ENCODE measurements at regions not wholly inside any gene's neighbourhood (a gene's known extent, or its start where the extent isn't known, plus 50 kb on each side); places are given as distances from the start of the nearest gene placed in this dataset.

GRCh38 chr13:46953941-46954340 is 57.1 kb upstream of the HTR2A start:
- H2BK120ac ChIP-seq (ENCODE audit: low read depth, low read length), result no peak overlapping the region
- CTCF ChIA-PET, result no interaction called here
- H3K9ac ChIP-seq (ENCODE audit: low read depth, low read length), result no peak overlapping the region
- no peak overlapping the region for H4K91ac ChIP-seq (ENCODE audit: insufficient read depth, low read depth, low read length)
- no peak overlapping the region for H2AK9ac ChIP-seq (replicated peaks; ENCODE audit: low read depth, low read length, poor library complexity)
- no peak overlapping the region for H3K4ac ChIP-seq (ENCODE audit: low read depth, low read length)
- H3K79me1 ChIP-seq (ENCODE audit: low read depth in 1 of 2, low read length in 2 of 2), result no peaks in the 10 kb centered on the region
- no peak for ATAC-seq (ENCODE audit: low read depth)
- H3K36me3 ChIP-seq (ENCODE audit: control insufficient read depth, insufficient read depth, low read length), result no peaks in the 10 kb centered on the region
- H3K18ac ChIP-seq (ENCODE audit: low read depth, low read length), result no peak overlapping the region
- no peaks in the 10 kb centered on the region for H3K9me1 ChIP-seq (ENCODE audit: insufficient read depth, low read length)
- no peak overlapping the region for H4K8ac ChIP-seq (ENCODE audit: low read depth in 2 of 2, low read length in 2 of 2)
- no peak overlapping the region for H2BK20ac ChIP-seq (ENCODE audit: low read depth, low read length)
- H3K56ac ChIP-seq (ENCODE audit: extremely low read depth, insufficient read depth, low read length), result no peak overlapping the region
- H3K4me1 ChIP-seq (ENCODE audit: control insufficient read depth, insufficient read depth, low read length), result no peaks in the 10 kb centered on the region
- in situ Hi-C loops (cut with MboI; ENCODE audit: low sequenced_read_pairs) (no loop called here), dilution Hi-C loops (cut with HindIII; ENCODE audit: low sequenced_read_pairs, unreplicated experiment) (no loop called here), intact Hi-C loops (cut with micrococcal nuclease) (no loop called here)
- no peak overlapping the region for H2BK15ac ChIP-seq (ENCODE audit: low read depth, low read length)
- H4K20me1 ChIP-seq (ENCODE audit: insufficient read depth, low read length), result no peaks in the 10 kb centered on the region
- no peak overlapping the region for H2AFZ ChIP-seq (replicated peaks; ENCODE audit: low read length, poor library complexity)
- no peaks in the 10 kb centered on the region for H3K27me3 ChIP-seq (ENCODE audit: control insufficient read depth, insufficient read depth, low read length)
- no peak for DNase-seq
- H2BK5ac ChIP-seq (ENCODE audit: low read depth, low read length, poor library complexity, severe bottlenecking), result no peak overlapping the region
- POLR2A ChIA-PET (ENCODE audit: unreplicated experiment), result no interaction called here
- H3K4me3 ChIP-seq (ENCODE audit: insufficient read depth, low read depth, low read length), result no peak overlapping the region
- H4K5ac ChIP-seq (ENCODE audit: low read depth, low read length), result no peak overlapping the region
- H3K9me3 ChIP-seq (ENCODE audit: control insufficient read depth, insufficient read depth, low read length), result no peaks in the 10 kb centered on the region
- H3K14ac ChIP-seq (replicated peaks; ENCODE audit: low read depth, low read length), result no peak overlapping the region
- H3K27ac ChIP-seq (ENCODE audit: insufficient read depth, low read length), result no peak overlapping the region
- no peak overlapping the region for H3K4me2 ChIP-seq (ENCODE audit: low read depth, low read length)
- no TSS peak for BruUV-seq (replicated peaks)
- no peak overlapping the region for H3K23ac ChIP-seq (ENCODE audit: low read depth, low read length)
- H2AK5ac ChIP-seq (ENCODE audit: low read depth, low read length), result no peak overlapping the region
- TF ChIP-seq CEBPB (IDR thresholded peaks at IDR 0.05; ENCODE audit: low read depth, low read length) (no peak), SMC3 (IDR thresholded peaks at IDR 0.05; ENCODE audit: low read depth, low read length) (no peak), MAFK (IDR thresholded peaks at IDR 0.05; ENCODE audit: low read depth, low read length) (no peak), RAD21 (IDR thresholded peaks at IDR 0.05; ENCODE audit: low read length) (no peak), CTCF (conservative IDR thresholded peaks at IDR 0.05; ENCODE audit: low read depth, low read length) (no peak), MXI1 (IDR thresholded peaks at IDR 0.05; ENCODE audit: borderline replicate concordance, low read depth, low read length) (no peak), RCOR1 (IDR thresholded peaks at IDR 0.05; ENCODE audit: insufficient replicate concordance, low read length) (no peak), FOS (IDR thresholded peaks at IDR 0.05; ENCODE audit: low read depth, low read length) (no peak), CHD1 (IDR thresholded peaks at IDR 0.05; ENCODE audit: low read depth, low read length) (no peak), USF2 (IDR thresholded peaks at IDR 0.05; ENCODE audit: low read depth, low read length) (no peak), ELK1 (IDR thresholded peaks at IDR 0.05; ENCODE audit: borderline replicate concordance, low read depth, low read length) (no peak), MAZ (IDR thresholded peaks at IDR 0.05; ENCODE audit: borderline replicate concordance, low read depth, low read length) (no peak), RFX5 (IDR thresholded peaks at IDR 0.05; ENCODE audit: low read depth, low read length) (no peak), POLR2A (IDR thresholded peaks at IDR 0.05; ENCODE audit: low read depth, low read length) (no peak), NFE2L2 (IDR thresholded peaks at IDR 0.05; ENCODE audit: low read depth, low read length) (no peak), BHLHE40 (IDR thresholded peaks at IDR 0.05; ENCODE audit: low read depth, low read length) (no peak)
- WGBS, 2 experiments (ENCODE audit: extremely low coverage in 2 of 2, insufficient read length in 1 of 2), result no CpG with 5 or more reads among the region's 2 CpGs
